HS-27A (cell line): ENCODE measurements at regions not wholly inside any gene's neighbourhood (a gene's known extent, or its start where the extent isn't known, plus 50 kb on each side); places are given as distances from the start of the nearest gene placed in this dataset.
A peak's percentile ranks its signal among the peaks of the same experiment; 100 is the strongest.

ENCODE experiments used
- DNase-seq: peaks from one replicate; pipeline ENCODE4 v3.0.0-alpha.2; 2012; ENCODE audit warnings: low read depth, missing footprints

GRCh38 chr10:29962166-29962850 is 97.1 kb downstream of the JCAD start:
- no peak for DNase-seq

GRCh38 chr10:29961351-29961750 is 98.0 kb downstream of the JCAD start:
- DNase-seq, result no peak

- DNase-seq, result no peak
These were observed 99.1 kb downstream of the JCAD start for GRCh38 chr10:29960261-29960660.

- DNase-seq, result no peak
These were observed 99.8 kb downstream of the JCAD start for GRCh38 chr10:29959586-29959985.

- no peak for DNase-seq
These were observed 100.9 kb downstream of the JCAD start for GRCh38 chr10:29958440-29958839.

DNA sequence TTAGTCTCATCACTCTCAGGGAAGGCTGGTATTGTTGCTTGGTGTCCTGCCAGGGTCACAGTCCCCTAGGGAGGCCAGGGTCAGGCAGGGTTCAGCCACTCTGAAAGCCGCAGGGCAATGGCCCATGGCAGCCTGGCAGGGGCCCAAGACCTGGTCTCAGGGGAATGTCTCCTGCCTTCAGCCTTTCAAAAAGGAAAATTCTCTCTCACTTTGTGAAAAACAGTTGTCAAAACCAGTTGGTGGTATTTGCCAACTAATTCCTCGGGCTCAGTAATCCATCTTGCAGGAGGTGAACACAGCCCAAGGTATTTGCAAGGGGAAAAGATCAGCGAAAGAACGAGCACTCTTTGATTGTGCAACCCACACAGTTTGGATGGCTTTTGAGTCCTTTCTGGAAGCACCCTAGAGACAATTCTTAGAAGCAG is 101.5 kb downstream of the JCAD start:
- DNase-seq, result no peak

GRCh38 chr10:29957236-29957635 is 102.2 kb downstream of the JCAD start:
- DNase-seq, result no peak

GRCh38 chr10:29956335-29956924 is 103.0 kb downstream of the JCAD start:
- no peak for DNase-seq

GRCh38 chr10:29955329-29955935 is 104.0 kb downstream of the JCAD start:
- DNase-seq, result no peak

DNA sequence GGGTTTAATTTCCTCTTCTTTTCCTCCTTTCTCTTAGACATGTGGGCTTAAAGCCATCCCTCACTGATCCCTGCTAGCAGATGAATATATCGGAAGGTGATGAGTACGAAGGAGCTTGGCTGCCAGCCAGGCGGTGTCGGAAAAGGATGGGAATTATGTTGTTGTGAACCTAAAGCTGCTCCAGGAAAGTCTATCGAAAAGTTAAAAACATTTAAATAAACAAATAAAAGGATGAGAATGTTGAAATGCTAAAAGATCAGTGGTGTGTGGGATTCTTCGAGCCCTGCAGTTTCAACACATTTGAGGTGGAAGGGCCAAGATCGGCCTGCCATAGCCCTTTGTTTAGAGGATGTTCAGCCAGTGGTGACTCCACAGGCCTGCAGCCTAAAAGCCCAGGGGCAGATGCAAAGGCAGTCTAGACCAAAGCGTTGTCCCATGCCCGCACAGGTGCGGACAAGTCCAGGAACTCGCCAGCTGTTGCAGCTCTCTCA is 107.9 kb downstream of the JCAD start:
- no peak for DNase-seq

DNA sequence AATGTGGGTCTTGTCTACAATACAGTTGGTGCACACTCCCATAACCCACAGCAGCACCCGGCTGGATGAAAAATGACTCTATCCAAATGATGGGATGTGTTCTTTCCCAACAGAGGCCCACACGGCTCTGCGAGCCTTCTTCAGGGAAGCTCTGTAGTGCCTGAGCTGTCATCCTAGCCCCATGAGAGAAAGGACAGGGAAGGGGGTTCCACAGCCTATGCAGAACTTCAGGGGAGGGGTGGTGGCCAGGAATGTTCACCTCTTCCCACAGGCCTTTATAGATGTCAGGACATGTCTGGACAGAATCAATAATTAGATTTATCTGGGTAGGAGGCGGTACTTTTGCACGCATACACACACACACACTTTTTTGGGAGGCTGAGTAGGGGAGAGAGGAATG is 109.0 kb downstream of the JCAD start:
- DNase-seq, result no peak

GRCh38 chr10:29949411-29950011 is 109.9 kb downstream of the JCAD start:
- peak; percentile 76 for DNase-seq

DNA sequence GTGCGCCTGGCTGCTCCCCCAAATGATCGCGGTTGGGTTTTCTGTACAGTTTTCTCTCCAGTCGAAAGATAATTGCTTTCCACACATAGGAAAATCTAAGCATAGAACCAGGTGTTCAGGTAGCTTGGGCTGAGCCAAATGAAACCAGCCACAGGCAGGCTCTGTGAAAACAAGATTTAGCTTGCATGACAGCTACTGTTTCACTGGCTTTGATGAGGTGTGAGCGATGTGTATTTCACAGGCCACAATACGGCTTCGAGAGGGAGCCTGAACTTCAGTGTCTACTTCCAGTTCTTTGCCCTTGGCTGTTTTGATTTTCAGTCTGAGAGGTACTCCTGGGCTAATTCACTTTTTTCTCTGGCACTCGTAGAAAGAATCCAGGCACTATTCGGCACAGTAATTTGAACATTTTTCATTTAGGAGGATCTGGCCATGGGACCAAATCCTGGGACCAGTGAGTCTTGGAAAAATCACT is 110.5 kb downstream of the JCAD start:
- DNase-seq, result no peak

DNA sequence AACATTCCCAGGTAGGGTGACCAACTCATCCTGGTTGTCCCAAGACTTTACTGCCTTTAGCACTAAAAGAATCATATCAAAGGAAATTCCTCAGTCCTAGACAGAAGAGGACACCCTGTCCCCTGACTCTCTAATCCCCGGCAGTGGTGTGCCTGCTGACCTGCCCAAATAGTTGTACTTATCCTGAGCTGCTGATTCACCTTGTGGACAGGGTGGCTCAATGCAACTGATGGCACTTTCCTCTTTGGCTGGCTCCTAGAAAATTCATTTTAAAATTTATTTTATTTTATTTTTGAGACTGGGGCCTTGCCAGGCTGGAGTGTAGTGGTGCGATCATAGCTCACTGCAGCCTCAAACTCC is 111.7 kb downstream of the JCAD start:
- no peak for DNase-seq

GRCh38 chr10:29946953-29947700 is 112.3 kb downstream of the JCAD start:
- DNase-seq, result no peak

GRCh38 chr10:29946614-29946952 is 112.8 kb downstream of the JCAD start:
- DNase-seq, result no peak

GRCh38 chr10:29941476-29941875 is 117.9 kb downstream of the JCAD start:
- no peak for DNase-seq

GRCh38 chr10:29932991-29933390 is 126.4 kb downstream of the JCAD start:
- DNase-seq, result no peak

DNA sequence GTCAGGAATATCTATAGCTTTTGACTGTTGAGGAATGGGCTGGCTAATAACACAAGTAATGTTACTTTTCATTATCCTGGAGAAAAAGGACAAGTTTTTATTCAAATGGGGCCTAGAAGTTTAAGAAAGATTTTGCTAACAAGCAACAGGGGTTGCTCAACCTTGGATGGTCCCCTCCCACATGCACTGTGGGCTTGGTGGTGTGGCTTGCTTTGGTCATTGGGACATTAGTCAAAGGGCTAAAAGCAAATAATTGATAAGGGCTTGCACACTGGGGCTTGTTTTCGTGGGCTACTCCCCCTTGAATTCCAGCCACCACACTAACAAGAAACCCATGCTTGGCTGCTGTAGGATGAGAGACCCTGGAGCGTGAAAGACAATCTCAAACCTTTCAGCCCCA is 127.6 kb downstream of the JCAD start:
- no peak for DNase-seq

GRCh38 chr10:29929006-29929405 is 130.4 kb downstream of the JCAD start:
- no peak for DNase-seq

DNA sequence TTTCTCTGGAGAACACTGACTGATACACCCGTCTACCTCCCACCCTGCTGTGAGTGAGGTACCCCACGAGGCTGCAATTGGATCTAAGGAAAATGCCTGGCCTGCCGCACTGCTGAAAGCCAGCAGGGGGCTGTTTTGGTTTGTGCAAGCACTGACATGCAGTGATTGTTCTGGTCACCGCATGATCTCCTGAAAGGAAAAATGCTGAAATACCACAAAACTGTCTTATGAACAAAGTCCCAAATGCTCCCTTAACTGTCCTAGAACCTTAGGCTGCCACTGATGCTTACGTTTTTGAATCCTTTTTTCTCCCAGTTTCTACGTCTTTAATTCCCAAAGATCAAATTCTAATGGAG is 132.7 kb downstream of the JCAD start:
- no peak for DNase-seq
